ENCODE measurements at regions not wholly inside any gene's neighbourhood (a gene's known extent, or its start where the extent isn't known, plus 50 kb on each side); places are given as distances from the start of the nearest gene placed in this dataset.
"Not testable (repeated sequence)": the region's sequence is repeated elsewhere in the genome, so short reads cannot be mapped to it uniquely, and the experiment has no call there.

GRCh38 chr4:134722306-134722705, 520.7 kb upstream of the PABPC4L start:
- no peak for DNase-seq (ENCODE audit: low read depth in 2 of 2)

- no peak for DNase-seq (ENCODE audit: low read depth in 2 of 2)
These were observed 518.4 kb upstream of the PABPC4L start for GRCh38 chr4:134720030-134720429.

- DNase-seq (ENCODE audit: low read depth in 2 of 2) = no peak
These were observed 507.0 kb upstream of the PABPC4L start for GRCh38 chr4:134708616-134709015.

GRCh38 chr4:134708026-134708425, 506.4 kb upstream of the PABPC4L start:
- no peak for DNase-seq (ENCODE audit: low read depth in 2 of 2)

- no peak for DNase-seq (ENCODE audit: low read depth in 2 of 2)
These were observed 500.8 kb upstream of the PABPC4L start for GRCh38 chr4:134702374-134702773.

GRCh38 chr4:134700251-134700650, 498.7 kb upstream of the PABPC4L start:
- no peak for DNase-seq (ENCODE audit: low read depth in 2 of 2)

- not testable (repeated sequence) for DNase-seq (ENCODE audit: low read depth in 2 of 2)
These were observed 497.2 kb upstream of the PABPC4L start for GRCh38 chr4:134698831-134699230.

- DNase-seq (ENCODE audit: low read depth in 2 of 2) = no peak
These were observed 493.8 kb upstream of the PABPC4L start for GRCh38 chr4:134695433-134695832.

- DNase-seq (ENCODE audit: low read depth in 2 of 2) = no peak
These were observed 490.3 kb upstream of the PABPC4L start for GRCh38 chr4:134691915-134692314.

- DNase-seq (ENCODE audit: low read depth in 2 of 2) = no peak
These were observed 486.3 kb upstream of the PABPC4L start for GRCh38 chr4:134687646-134688628.

GRCh38 chr4:134677209-134677814, 475.7 kb upstream of the PABPC4L start:
- DNase-seq (ENCODE audit: low read depth in 2 of 2) = no peak

- DNase-seq (ENCODE audit: low read depth in 2 of 2) = no peak
These were observed 466.6 kb upstream of the PABPC4L start for GRCh38 chr4:134668237-134668636.

GRCh38 chr4:134666640-134667039, 465.1 kb upstream of the PABPC4L start:
- no peak for DNase-seq (ENCODE audit: low read depth in 2 of 2)

- DNase-seq (ENCODE audit: low read depth in 2 of 2) = no peak
These were observed 463.8 kb upstream of the PABPC4L start for GRCh38 chr4:134665429-134665828.

- DNase-seq (ENCODE audit: low read depth in 2 of 2) = no peak
These were observed 462.2 kb upstream of the PABPC4L start for GRCh38 chr4:134663742-134664141.

- no peak for DNase-seq (ENCODE audit: low read depth in 2 of 2)
These were observed 448.9 kb upstream of the PABPC4L start for GRCh38 chr4:134650461-134650860.

GRCh38 chr4:134645778-134646177, 444.2 kb upstream of the PABPC4L start:
- DNase-seq (ENCODE audit: low read depth in 2 of 2) = no peak

GRCh38 chr4:134636338-134637051, 434.9 kb upstream of the PABPC4L start:
- no peak for DNase-seq (ENCODE audit: low read depth in 2 of 2)

- DNase-seq (ENCODE audit: low read depth in 2 of 2) = no peak
These were observed 432.7 kb upstream of the PABPC4L start for GRCh38 chr4:134634301-134634700.

GRCh38 chr4:134632056-134632455, 430.5 kb upstream of the PABPC4L start:
- DNase-seq (ENCODE audit: low read depth in 2 of 2) = no peak

- peak; percentile 7 to 10 for DNase-seq (ENCODE audit: low read depth in 2 of 2)
These were observed 426.5 kb upstream of the PABPC4L start for GRCh38 chr4:134628066-134628465.

- DNase-seq (ENCODE audit: low read depth in 2 of 2) = no peak
These were observed 425.8 kb upstream of the PABPC4L start for GRCh38 chr4:134627366-134627765.
